Liver (tissue), 8 donors: ENCODE measurements at regions not wholly inside any gene's neighbourhood (a gene's known extent, or its start where the extent isn't known, plus 50 kb on each side); places are given as distances from the start of the nearest gene placed in this dataset.

Experiments used
- DNase-seq: peaks from one replicate; pipeline ENCODE4 v3.0.0-alpha.2; 2017; ENCODE audit warnings: low spot score
- H3K27ac ChIP-seq, 2 donors: one replicate each; pipeline ENCODE4 v1.7.0; 2013; ENCODE audit warnings: inconsistent platforms in 2 of 2, low read length in 2 of 2, control low read depth in 1 of 2, low read depth in 1 of 2, mild to moderate bottlenecking in 1 of 2
- H3K27me3 ChIP-seq, 4 donors: one replicate each; pipeline versions ENCODE4 v1.6.1 to v1.7.0; 2013; ENCODE audit warnings: low read length in 3 of 4, inconsistent platforms in 1 of 4, mild to moderate bottlenecking in 1 of 4, moderate library complexity in 1 of 4; ENCODE audit not compliant: control insufficient read depth in 4 of 4, insufficient read depth in 4 of 4
- H3K36me3 ChIP-seq, 4 donors: one replicate each; pipeline versions ENCODE4 v1.6.1 to v1.7.0; 2013; ENCODE audit warnings: low read length in 3 of 4, mild to moderate bottlenecking in 3 of 4, low read depth in 1 of 4, moderate library complexity in 1 of 4; ENCODE audit not compliant: control insufficient read depth in 4 of 4, insufficient read depth in 3 of 4
- H3K4me1 ChIP-seq, 4 donors: one replicate each; pipeline versions ENCODE4 v1.6.1 to v1.7.0; 2013; ENCODE audit warnings: low read length in 3 of 4, mild to moderate bottlenecking in 3 of 4, moderate library complexity in 1 of 4; ENCODE audit not compliant: control insufficient read depth in 4 of 4, insufficient read depth in 4 of 4
- H3K4me3 ChIP-seq, 3 donors: one replicate each; pipeline versions ENCODE4 v1.6.1 to v1.7.0; 2013; ENCODE audit warnings: low read length in 3 of 3, control low read depth in 1 of 3, low read depth in 1 of 3, mild to moderate bottlenecking in 1 of 3
- H3K9ac ChIP-seq, 2 donors: one replicate each; pipeline ENCODE4 v1.7.0; 2013; ENCODE audit warnings: low read length in 2 of 2, mild to moderate bottlenecking in 2 of 2, moderate library complexity in 2 of 2, control low read depth in 1 of 2, low read depth in 1 of 2
- H3K9me3 ChIP-seq, 4 donors: one replicate each; pipeline versions ENCODE4 v1.6.1 to v1.7.0; 2013; ENCODE audit warnings: low read length in 3 of 4; ENCODE audit not compliant: control insufficient read depth in 4 of 4
- ATF3 ChIP-seq: IDR thresholded peaks from 2 replicates; pipeline ENCODE4 v1.6.1; 2016; ENCODE audit warnings: antibody characterized with exemption
- EGR1 ChIP-seq, 2 donors: IDR thresholded peaks; 2 replicates each; pipeline ENCODE4 v1.6.1; 2016 to 2018; ENCODE audit warnings: antibody characterized with exemption in 2 of 2, low read depth in 2 of 2
- FOXA1 ChIP-seq: IDR thresholded peaks from 2 replicates; pipeline ENCODE4 v1.6.1; 2016; ENCODE audit warnings: antibody characterized with exemption
- FOXA2 ChIP-seq: IDR thresholded peaks from 2 replicates; pipeline ENCODE4 v1.6.1; 2016; ENCODE audit warnings: antibody characterized with exemption
- GABPA ChIP-seq, 2 donors: IDR thresholded peaks in 1 of 2; conservative IDR thresholded peaks in 1 of 2; 2 replicates each; pipeline ENCODE4 v1.6.1; 2016; ENCODE audit warnings: antibody characterized with exemption in 2 of 2, mild to moderate bottlenecking in 1 of 2, moderate library complexity in 1 of 2
- HNF4A ChIP-seq, 2 donors: conservative IDR thresholded peaks; 2 replicates each; pipeline ENCODE4 v1.6.1; 2016; ENCODE audit warnings: antibody characterized with exemption in 2 of 2, mild to moderate bottlenecking in 2 of 2
- HNF4G ChIP-seq: IDR thresholded peaks from 2 replicates; pipeline ENCODE4 v1.6.1; 2016; ENCODE audit warnings: antibody characterized with exemption
- JUND ChIP-seq, 2 donors: IDR thresholded peaks; 2 replicates each; pipeline ENCODE4 v1.6.1; 2016; ENCODE audit warnings: antibody characterized with exemption in 2 of 2
- NR2F2 ChIP-seq: IDR thresholded peaks from 2 replicates; pipeline ENCODE4 v1.6.1; 2016; ENCODE audit warnings: antibody characterized with exemption
- RAD21 ChIP-seq, 2 donors: IDR thresholded peaks; 2 replicates each; pipeline ENCODE4 v1.6.1; 2016; ENCODE audit warnings: antibody characterized with exemption in 2 of 2, mild to moderate bottlenecking in 2 of 2
- REST ChIP-seq: IDR thresholded peaks from 2 replicates; pipeline ENCODE4 v1.6.1; 2016; ENCODE audit warnings: antibody characterized with exemption, mild to moderate bottlenecking
- RXRA ChIP-seq, 2 donors: IDR thresholded peaks; 2 replicates each; pipeline ENCODE4 v1.6.1; 2017 to 2018; ENCODE audit warnings: antibody characterized with exemption in 2 of 2, mild to moderate bottlenecking in 1 of 2
- SP1 ChIP-seq: IDR thresholded peaks from 2 replicates; pipeline ENCODE4 v1.6.1; 2018; ENCODE audit warnings: antibody characterized with exemption, mild to moderate bottlenecking
- TAF1 ChIP-seq: conservative IDR thresholded peaks from 2 replicates; pipeline ENCODE4 v1.6.1; 2016; ENCODE audit warnings: antibody characterized with exemption, mild to moderate bottlenecking
- YY1 ChIP-seq: IDR thresholded peaks from 2 replicates; pipeline ENCODE4 v1.6.1; 2016; ENCODE audit warnings: antibody characterized with exemption, mild to moderate bottlenecking
- WGBS: extraction: QIAGEN DNeasy Blood & Tissue Kit; methylation state at CpG from one replicate; pipeline ENCODE4 v1.1.7; 2013; 5-methylcytosine and 5-hydroxymethylcytosine counted together
- TF ChIP-seq, protein P1 (sequence below): IDR thresholded peaks from 2 replicates; pipeline ENCODE4 v1.6.1; 2016; ENCODE audit warnings: antibody characterized with exemption
- TF ChIP-seq, protein P2 (sequence below): IDR thresholded peaks from 2 replicates; pipeline ENCODE4 v1.6.1; 2016; ENCODE audit warnings: antibody characterized with exemption
- TF ChIP-seq, protein P3 (sequence below): fragments of 150-350 bp; IDR thresholded peaks from 2 replicates; pipeline ENCODE4 v1.5.1; 2017; ENCODE audit warnings: improper control_type of control experiment, low read depth, low read length; ENCODE audit not compliant: missing input control
- donor health status: healthy.
- donor health status: healthy.
- donor health status: healthy.
- donor health status: healthy.
- donor health status: healthy.

DNA sequence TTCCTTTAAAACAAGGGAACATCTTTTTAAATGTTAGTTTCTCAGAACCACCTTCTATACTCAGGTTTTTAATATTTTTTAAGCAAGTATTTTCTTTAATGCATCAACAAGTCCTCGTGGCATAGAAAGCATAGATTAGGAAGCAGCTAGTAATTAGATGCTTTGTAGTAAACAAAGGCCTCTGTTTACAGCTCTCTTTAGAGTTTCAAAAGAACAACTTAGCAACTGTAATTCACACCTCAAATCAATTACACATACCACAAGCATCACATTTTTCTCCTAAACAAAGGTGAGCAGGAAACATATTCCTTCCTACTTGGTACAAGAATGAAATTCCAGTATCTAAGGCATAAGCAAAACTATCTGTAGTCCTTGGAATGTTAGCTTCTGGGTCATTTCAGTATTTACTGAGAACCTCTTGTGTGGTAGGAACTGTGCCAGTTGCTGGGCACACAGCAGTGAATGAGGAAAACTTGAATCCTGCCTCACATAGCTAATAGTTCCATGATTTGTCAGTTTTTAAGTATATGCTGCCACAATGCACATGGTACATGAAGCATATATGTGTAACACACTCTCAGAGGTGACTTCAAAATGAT lies 249.1 kb downstream of the CEMIP2 start:
- TF ChIP-seq GABPA (IDR thresholded peaks at IDR 0.05 in 1 of 2, conservative IDR thresholded peaks at IDR 0.05 in 1 of 2) = no peak
- TF ChIP-seq RXRA (IDR thresholded peaks at IDR 0.05) = no peak
- TF ChIP-seq FOXA1 = no peak
- no peak for TF ChIP-seq EGR1 (IDR thresholded peaks at IDR 0.05; ENCODE audit: low read depth in 2 of 2)
- TF ChIP-seq, protein P1, sequence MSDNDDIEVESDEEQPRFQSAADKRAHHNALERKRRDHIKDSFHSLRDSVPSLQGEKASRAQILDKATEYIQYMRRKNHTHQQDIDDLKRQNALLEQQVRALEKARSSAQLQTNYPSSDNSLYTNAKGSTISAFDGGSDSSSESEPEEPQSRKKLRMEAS = no peak
- no peak for TF ChIP-seq YY1
- no peak for TF ChIP-seq HNF4A (conservative IDR thresholded peaks at IDR 0.05)
- TF ChIP-seq RAD21 (IDR thresholded peaks at IDR 0.05) = no peak
- TF ChIP-seq JUND (IDR thresholded peaks at IDR 0.05) = no peak
- TF ChIP-seq, protein P2, sequence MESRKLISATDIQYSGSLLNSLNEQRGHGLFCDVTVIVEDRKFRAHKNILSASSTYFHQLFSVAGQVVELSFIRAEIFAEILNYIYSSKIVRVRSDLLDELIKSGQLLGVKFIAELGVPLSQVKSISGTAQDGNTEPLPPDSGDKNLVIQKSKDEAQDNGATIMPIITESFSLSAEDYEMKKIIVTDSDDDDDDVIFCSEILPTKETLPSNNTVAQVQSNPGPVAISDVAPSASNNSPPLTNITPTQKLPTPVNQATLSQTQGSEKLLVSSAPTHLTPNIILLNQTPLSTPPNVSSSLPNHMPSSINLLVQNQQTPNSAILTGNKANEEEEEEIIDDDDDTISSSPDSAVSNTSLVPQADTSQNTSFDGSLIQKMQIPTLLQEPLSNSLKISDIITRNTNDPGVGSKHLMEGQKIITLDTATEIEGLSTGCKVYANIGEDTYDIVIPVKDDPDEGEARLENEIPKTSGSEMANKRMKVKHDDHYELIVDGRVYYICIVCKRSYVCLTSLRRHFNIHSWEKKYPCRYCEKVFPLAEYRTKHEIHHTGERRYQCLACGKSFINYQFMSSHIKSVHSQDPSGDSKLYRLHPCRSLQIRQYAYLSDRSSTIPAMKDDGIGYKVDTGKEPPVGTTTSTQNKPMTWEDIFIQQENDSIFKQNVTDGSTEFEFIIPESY = no peak
- no peak for TF ChIP-seq ATF3
- TF ChIP-seq TAF1 = no peak
- TF ChIP-seq NR2F2 = no peak
- TF ChIP-seq HNF4G = no peak
- no peak for TF ChIP-seq FOXA2
- TF ChIP-seq REST = no peak
- TF ChIP-seq, protein P3, sequence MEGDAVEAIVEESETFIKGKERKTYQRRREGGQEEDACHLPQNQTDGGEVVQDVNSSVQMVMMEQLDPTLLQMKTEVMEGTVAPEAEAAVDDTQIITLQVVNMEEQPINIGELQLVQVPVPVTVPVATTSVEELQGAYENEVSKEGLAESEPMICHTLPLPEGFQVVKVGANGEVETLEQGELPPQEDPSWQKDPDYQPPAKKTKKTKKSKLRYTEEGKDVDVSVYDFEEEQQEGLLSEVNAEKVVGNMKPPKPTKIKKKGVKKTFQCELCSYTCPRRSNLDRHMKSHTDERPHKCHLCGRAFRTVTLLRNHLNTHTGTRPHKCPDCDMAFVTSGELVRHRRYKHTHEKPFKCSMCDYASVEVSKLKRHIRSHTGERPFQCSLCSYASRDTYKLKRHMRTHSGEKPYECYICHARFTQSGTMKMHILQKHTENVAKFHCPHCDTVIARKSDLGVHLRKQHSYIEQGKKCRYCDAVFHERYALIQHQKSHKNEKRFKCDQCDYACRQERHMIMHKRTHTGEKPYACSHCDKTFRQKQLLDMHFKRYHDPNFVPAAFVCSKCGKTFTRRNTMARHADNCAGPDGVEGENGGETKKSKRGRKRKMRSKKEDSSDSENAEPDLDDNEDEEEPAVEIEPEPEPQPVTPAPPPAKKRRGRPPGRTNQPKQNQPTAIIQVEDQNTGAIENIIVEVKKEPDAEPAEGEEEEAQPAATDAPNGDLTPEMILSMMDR = no peak
- TF ChIP-seq SP1 = no peak
- H3K9me3 ChIP-seq = no peaks in the 10 kb centered on the region
- peaks cover 0 to 3% (median 0%) of the 10 kb centered on the region in 4 donors for H3K4me1 ChIP-seq
- 66% methylated on average over 1 of the region's 1 CpG for WGBS
- H3K36me3 ChIP-seq = no peaks in the 10 kb centered on the region
- H3K27ac ChIP-seq = no peak overlapping the region
- DNase-seq = no peak
- H3K27me3 ChIP-seq = no peaks in the 10 kb centered on the region
- no peak overlapping the region for H3K4me3 ChIP-seq
- H3K9ac ChIP-seq = no peak overlapping the region
